NCI-H2227 treated with DMSO at 0.1 percent for 48 hours (cell line): ENCODE measurements at regions not wholly inside any gene's neighbourhood (a gene's known extent, or its start where the extent isn't known, plus 50 kb on each side); places are given as distances from the start of the nearest gene placed in this dataset.

Experiments
- DNase-seq: peaks from one replicate; lab custom pipeline; 2025; lab: John Stamatoyannopoulos, UW

GRCh38 chr11:115036406-115037180 lies 358.3 kb downstream of the NXPE2 start:
- DNase-seq, result no peak

DNA sequence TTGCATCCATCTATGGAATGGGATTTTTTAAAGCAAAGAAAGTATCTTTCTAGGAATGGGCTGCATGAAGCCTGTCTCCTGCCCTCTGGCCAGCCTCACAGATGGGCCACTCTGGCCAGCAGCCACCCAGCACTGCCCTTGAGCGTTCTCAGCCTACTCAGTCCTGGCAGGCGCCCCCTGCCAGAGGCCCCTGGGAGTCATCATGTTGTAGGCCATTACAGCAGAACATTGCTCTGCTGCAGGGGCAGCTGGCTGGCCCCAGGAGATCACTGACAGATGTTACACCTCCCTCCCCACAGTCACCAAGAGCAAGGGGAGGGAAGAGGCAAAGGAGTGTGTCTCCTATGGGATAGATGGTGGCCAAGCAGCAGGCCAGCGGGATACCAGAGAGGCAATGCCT lies 363.7 kb downstream of the NXPE2 start:
- no peak for DNase-seq

GRCh38 chr11:115047631-115048030 lies 369.3 kb downstream of the NXPE2 start:
- DNase-seq, result no peak

- DNase-seq, result no peak
Measured at GRCh38 chr11:115049796-115050195, 371.5 kb downstream of the NXPE2 start.

DNA sequence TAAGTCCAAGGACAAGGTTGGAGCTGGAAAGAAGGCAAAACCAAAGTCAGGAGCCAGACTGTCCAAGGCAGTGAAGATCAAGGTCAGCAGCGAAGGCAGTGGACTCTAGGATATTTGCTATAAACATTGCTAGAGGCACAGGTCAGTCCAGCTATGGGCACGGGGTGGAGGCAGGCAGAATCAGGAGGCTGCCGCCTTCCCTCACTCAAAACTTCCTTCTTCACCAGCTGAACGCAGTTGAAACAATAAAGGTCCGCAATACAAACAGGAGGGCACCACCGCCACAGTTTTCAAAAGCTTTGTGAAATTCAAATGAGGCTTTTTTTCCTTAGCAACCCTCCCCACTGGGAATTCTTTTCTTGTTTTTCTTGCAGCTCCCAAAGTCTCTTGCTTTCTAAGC lies 372.4 kb downstream of the NXPE2 start:
- no peak for DNase-seq

DNA sequence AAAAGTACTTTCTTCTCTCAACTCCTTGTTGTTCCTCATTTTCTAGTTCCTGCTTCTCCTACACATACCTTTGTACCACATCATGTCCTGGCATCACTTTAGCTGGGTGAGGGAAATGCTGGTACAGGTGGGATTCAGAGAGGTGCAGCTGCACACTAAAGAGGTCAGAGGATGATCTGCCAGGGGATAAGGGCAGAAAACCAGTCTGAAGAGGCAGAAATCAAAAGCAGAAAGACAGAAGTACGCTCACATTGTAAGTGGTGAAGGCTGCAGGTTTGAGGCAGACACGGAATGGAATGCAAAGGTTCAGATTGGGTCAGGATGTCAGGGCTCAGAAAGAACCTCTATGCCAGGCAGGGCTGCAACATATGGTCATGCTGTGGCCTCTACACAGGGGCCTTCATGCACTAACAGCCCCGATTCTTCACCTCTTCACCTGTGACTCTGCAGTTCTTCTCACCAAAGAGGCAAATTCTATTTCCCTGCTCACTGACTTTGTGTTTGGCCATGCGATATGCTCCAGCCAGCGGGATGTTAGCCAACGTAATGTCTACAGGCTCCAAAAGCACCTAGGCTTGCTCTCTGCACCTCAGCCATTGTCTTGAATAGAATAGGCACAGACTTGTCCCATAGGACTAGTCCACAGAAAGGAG lies 373.7 kb downstream of the NXPE2 start:
- DNase-seq, result no peak

GRCh38 chr11:115052601-115053000 lies 374.3 kb downstream of the NXPE2 start:
- no peak for DNase-seq

- DNase-seq, result no peak
Measured at GRCh38 chr11:115054570-115055538, 376.5 kb downstream of the NXPE2 start.

DNA sequence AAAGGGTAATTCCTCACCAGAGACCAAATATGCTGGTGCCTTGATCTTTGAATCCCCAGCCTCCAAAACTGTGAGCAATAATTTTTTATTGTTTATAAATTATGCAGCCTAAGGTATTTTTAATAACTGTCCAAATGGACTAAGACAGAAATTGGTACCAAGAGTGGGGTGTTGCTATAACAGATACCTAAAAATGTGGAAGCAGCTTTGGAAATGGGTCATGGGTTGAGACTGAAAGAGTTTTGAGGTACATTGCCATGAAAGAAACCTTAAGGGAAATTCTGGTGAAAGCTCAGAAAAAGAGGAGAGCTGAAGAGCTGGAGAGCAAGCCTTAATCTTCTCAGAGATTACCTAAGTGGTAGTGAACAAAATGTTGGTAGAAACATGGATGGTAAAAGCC lies 378.2 kb downstream of the NXPE2 start:
- no peak for DNase-seq

GRCh38 chr11:115060840-115061239 lies 382.5 kb downstream of the NXPE2 start:
- DNase-seq, result no peak

DNA sequence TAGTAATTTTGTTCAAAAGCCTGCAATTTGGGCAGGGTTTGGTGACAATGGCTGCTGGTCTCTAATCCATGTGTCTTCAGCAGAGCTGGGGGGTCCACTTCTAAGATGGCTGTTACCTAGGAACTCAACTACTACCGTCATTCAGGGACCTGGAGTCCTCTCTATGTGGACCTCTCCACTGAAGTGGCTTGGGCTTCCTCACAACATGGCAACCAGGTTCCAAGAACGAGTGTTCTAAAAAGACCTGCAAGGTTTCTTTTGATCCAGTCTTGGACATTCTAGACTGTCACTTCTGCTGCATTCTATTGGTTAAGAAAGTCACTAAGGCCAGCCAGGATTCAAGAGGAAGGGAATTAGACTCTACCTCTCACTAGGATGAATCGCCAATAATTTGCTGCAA lies 387.0 kb downstream of the NXPE2 start:
- no peak for DNase-seq

DNA sequence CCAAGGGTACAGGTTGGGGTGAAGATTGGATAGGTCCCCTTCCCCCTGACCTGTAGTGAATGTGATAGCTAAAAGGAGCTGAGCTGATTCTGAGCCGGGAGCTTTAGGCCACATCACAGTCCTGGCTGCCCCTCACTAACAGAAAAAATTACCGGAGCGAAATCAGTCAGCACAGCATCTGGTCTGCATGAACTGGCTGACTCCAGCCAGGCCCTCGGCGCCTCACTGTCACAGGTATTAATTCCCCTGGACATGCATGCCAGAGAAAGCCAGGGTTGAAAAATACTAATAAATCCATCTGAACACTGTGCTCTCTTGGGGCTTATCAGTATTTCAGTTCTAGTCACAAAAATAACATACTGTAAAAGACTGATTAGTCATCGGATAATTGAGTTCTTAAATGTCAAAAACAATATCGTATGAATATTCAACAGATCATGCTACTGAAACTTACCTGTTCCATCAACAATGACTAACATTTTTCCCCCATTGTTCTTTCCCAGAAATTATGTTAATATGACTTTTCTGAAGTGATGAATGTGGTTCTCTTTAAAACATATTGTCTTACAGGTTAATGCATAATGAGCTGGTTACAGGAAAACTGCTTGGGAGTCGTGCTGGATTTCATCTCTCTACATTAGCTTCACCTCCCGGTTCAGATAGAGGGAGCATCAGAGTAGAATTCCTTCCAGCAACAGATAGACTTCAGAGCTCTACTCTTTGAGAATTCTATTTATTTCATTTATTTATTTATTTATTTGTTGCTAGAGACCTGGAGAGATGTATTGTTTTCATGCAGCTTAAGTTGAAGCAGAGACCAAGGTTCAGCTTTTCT lies 387.7 kb downstream of the NXPE2 start:
- DNase-seq, result no peak

GRCh38 chr11:115067471-115067870 lies 389.1 kb downstream of the NXPE2 start:
- DNase-seq, result peak; percentile 31

- DNase-seq, result no peak
Measured at GRCh38 chr11:115067900-115068530, 389.7 kb downstream of the NXPE2 start.

DNA sequence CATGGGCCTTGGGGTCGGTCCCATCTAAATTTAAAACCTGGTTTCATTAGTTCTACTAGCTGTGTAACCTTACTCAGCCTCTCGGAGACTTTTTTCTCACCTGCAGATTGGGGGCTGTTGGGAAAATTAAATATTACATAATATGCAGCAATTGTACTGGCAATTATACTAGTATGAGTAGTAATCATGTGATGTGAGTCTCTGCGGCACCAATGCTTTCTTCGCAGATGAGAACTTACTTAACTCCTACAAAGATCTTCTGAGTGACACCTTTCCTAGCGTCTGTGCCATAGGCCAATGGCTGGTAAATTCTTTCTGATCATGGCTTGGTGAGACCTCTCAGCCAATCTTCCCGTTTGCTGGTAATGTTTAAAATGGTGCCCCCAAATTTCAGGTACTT lies 391.3 kb downstream of the NXPE2 start:
- DNase-seq, result no peak

DNA sequence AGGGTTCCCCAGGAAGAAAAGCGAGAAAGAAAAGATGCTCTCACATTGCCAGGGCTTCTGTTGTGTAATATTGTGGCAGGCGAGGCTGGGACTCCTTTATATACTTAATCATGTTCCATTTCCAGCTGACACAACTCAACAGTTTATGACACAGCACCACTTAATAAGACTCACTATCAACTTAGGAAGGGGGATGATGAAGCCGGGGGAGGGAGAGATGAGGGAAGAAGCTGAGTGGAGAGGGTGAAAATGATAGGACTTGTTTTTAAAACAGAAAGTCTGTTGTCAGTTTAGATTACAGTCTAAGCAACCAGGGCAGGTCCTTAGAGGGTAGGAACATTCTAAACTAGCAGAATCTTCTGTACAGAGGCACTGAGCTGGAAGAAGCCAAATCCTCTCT lies 397.0 kb downstream of the NXPE2 start:
- no peak for DNase-seq

DNA sequence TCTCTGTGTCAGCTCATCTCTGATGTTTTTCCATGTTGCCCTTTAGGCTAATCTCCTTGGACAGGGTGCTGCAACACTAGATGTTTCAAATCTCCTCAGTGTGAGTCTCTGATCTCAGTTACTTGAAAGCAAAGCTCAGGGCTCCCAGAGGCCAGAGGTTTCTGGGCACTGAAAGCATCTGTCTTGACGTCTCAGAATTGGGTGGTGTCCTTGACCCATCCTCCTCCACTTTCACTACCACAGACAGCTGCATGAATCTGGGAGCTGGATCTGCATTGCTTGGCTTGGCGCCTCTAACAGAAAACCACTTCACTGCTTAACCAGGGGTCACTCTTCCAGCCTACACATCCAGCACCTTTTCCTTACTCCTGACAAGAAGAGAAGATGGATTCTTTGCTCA lies 399.4 kb downstream of the NXPE2 start:
- no peak for DNase-seq

DNA sequence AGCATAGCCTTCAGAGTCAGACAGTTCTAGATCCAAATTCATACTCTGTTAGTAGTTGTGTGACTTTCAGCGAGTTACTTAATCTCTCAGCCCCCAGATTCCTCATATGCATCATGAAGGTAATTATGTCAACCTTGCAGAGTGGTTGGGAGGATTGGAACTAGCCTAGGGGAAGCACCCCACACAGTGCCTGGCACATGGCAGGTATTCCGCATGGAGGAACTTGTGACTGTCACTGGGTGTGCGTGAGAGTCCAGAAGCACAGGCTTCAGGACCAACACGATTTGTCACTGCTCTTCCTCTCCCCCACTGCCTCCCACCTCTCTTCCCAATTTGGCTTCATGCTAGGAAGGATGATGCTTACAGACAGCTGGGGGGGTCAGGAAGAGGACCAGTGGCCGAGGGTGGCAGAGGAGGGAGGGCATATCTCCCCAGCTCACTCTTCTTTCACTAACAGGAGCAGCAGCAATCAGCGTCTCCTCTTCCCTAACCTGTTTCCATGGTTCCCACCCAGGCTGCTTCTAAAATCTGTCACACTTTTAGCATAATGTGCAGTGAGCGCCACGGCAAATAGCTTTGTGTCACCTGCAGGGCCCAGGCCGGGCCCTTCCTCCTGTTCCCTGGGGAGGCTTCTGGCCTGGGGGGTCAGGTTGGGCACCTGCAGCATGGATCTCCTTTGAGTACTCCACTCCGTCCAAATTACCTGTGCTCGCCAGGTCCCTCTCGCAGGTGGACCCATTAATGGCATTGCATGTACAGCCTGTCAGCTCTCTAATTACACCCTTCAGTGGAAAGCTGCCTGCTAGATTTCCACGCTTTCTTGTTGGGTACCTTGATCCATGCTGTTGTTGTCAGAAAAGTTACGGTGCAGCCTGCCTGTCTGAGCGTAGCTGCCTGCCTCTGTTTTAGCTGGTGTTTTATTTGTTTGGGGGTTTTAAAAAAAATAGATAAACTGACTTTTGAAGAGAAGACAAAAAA lies 400.4 kb downstream of the NXPE2 start:
- DNase-seq, result no peak

GRCh38 chr11:115080923-115081680 lies 402.8 kb downstream of the NXPE2 start:
- no peak for DNase-seq
